HG03045 (cell line): ENCODE measurements at regions not wholly inside any gene's neighbourhood (a gene's known extent, or its start where the extent isn't known, plus 50 kb on each side); places are given as distances from the start of the nearest gene placed in this dataset.

Experiments used
- ATAC-seq: cut with Tn5 transposase; IDR thresholded peaks from one replicate; pipeline ENCODE4 v1.9.1; 2021; ENCODE audit warnings: mild to moderate bottlenecking, moderate library complexity; ENCODE audit not compliant: unreplicated experiment

DNA sequence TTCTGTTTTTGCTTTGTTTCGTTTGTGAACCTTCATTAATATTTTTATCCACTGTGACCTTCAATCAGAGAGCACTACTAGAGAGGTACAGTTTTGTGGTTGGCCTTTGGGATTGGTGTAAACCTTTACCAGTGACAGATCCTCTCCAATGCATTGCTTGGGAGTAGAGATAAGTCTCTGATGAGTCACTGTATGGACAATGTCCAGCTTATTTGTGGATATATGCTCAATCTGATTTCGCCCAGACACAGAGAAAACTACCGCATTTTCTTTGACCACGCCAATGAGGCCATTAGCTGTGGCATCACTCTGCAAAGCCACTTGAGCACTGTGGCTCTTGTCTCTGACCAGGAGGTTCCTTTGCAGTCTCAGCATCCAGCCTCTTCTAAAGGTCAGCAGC is 964.7 kb downstream of the TUSC7 start:
- no peak for ATAC-seq

- no peak for ATAC-seq
Observed at GRCh38 chr3:117681619-117682018, 972.0 kb downstream of the TUSC7 start.

GRCh38 chr3:117687096-117687495 is 977.5 kb downstream of the TUSC7 start:
- no peak for ATAC-seq

DNA sequence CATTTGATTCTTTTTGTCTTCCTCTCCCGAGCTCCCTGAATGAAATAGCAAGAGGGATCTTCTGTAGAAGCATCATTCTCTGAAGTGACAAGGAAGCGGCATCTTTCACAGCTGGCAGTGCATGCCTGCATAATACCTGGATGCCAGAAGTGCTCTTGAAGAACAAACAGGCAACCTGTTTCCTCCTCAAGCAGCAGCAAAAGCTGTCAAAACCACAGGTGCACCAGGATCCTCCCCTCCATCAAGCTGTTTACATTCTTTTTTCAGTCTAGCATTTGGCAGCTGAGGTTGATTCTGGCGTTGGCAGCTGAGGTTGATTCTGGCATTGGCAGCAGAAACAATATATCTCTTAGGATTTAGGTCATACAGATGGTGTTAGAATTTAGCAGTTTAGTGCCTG is 979.0 kb downstream of the TUSC7 start:
- no peak for ATAC-seq

GRCh38 chr3:117691526-117691925 is 981.9 kb downstream of the TUSC7 start:
- no peak for ATAC-seq

- ATAC-seq = no peak
Observed at GRCh38 chr3:117692416-117692995, 982.9 kb downstream of the TUSC7 start.

- no peak for ATAC-seq
Observed at GRCh38 chr3:117695321-117695720, 985.7 kb downstream of the TUSC7 start.

GRCh38 chr3:117695871-117696645 is 986.5 kb downstream of the TUSC7 start:
- no peak for ATAC-seq

DNA sequence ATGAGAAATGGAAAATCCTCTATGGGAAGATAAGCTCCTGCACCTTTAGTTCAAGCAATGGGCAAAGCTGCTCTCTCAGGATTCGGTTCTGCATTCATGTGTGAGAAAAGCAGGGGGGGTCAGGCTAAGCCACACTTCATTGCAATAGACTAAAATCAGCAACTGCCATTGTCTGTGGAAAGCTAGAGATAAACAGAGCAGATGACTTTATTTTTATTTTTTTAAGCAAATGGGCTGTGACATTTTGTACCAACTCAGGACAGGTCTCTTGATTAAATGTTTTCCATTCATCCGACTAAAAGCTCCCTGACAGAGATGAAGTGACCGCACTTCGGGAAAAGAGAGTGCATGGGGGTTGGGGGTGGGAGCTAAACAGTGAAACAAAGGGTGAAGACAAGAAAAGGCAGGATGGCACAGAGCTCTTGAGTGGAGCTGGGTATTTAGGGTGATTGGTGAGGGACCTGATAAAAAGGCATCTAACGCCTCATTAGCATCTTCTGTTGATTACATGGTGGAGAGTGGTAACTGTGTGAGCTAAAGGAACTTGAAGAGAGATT is 987.4 kb downstream of the TUSC7 start:
- no peak for ATAC-seq

DNA sequence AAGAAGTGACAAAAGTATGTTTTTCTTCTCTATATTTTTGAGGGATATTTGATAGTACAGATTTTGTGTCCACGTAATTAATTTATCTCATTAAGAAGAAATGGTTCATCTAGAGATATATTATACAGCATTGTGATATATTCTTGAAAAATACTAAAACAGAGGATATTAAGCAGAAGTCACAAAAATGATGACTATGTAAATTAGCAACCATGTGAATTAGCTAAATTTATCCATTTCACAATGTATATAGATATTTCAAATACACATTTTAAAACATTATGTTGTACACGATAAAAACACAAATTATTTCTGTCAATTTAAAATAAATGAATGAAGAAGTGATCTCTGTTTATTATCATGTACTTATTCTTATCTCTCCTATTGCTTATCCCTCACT is 989.5 kb downstream of the TUSC7 start:
- no peak for ATAC-seq

DNA sequence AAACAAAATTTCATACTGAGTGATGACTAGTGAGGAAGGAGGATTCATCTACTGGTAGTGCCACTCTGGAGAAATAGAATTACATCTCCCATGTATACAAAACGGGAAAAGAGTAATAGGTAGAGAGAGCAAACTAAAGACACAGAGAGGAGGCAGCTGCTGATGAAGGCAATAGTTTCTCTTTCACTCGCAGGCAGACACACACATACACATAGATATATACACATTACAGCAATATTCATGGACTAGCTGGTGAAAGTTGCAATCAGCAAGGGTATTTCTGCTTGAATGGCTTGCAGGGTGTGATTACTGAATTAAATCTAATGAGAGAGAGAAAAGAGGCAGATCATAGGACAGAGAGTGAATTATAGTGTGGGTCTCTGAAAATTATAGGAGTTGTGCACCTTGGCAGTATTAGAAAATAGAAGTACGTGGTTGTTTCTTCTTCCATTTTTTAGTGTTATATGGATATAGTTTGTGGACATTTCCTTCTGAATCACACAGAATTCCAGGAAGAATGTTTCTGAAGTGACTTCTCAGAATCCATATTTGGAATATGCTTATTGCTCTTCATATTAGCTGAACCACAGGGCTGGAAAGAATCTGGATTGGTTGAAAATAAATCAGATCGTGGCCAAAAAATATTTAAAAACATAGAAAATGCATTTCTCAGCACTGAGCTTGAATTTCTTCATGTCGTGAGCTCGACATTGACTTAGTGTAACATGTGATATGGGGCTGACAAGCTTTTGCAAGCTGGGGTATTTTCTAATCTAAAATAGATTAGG is 991.2 kb downstream of the TUSC7 start:
- no peak for ATAC-seq

- ATAC-seq = no peak
Observed at GRCh38 chr3:117705011-117705410, 995.4 kb downstream of the TUSC7 start.

- ATAC-seq = no peak
Observed at GRCh38 chr3:117706037-117706436, 996.5 kb downstream of the TUSC7 start.

GRCh38 chr3:117706756-117707155 is 997.2 kb downstream of the TUSC7 start:
- no peak for ATAC-seq

GRCh38 chr3:117708601-117709000 is 999.0 kb downstream of the TUSC7 start:
- no peak for ATAC-seq

GRCh38 chr3:117709108-117709507 is 999.5 kb downstream of the TUSC7 start:
- no peak for ATAC-seq

- ATAC-seq = no peak
Observed at GRCh38 chr3:117710501-117710900, 1000.9 kb downstream of the TUSC7 start.

- ATAC-seq = no peak
Observed at GRCh38 chr3:117719316-117719926, 1009.8 kb downstream of the TUSC7 start.

- ATAC-seq = no peak
Observed at GRCh38 chr3:117721866-117722265, 1012.3 kb downstream of the TUSC7 start.

- no peak for ATAC-seq
Observed at GRCh38 chr3:117722856-117723255, 1013.3 kb downstream of the TUSC7 start.

- ATAC-seq = no peak
Observed at GRCh38 chr3:117723825-117724224, 1014.2 kb downstream of the TUSC7 start.
